GM21528 (cell line): ENCODE measurements at regions not wholly inside any gene's neighbourhood (a gene's known extent, or its start where the extent isn't known, plus 50 kb on each side); places are given as distances from the start of the nearest gene placed in this dataset.
A peak's percentile ranks its signal among the peaks of the same experiment; 100 is the strongest.
"Not testable (repeated sequence)": the region's sequence is repeated elsewhere in the genome, so short reads cannot be mapped to it uniquely, and the experiment has no call there.

Experiments used
- ATAC-seq: cut with Tn5 transposase; IDR thresholded peaks from one replicate; pipeline ENCODE4 v1.9.1; 2021; ENCODE audit warnings: mild to moderate bottlenecking, moderate library complexity; ENCODE audit not compliant: unreplicated experiment, low FRiP score

DNA sequence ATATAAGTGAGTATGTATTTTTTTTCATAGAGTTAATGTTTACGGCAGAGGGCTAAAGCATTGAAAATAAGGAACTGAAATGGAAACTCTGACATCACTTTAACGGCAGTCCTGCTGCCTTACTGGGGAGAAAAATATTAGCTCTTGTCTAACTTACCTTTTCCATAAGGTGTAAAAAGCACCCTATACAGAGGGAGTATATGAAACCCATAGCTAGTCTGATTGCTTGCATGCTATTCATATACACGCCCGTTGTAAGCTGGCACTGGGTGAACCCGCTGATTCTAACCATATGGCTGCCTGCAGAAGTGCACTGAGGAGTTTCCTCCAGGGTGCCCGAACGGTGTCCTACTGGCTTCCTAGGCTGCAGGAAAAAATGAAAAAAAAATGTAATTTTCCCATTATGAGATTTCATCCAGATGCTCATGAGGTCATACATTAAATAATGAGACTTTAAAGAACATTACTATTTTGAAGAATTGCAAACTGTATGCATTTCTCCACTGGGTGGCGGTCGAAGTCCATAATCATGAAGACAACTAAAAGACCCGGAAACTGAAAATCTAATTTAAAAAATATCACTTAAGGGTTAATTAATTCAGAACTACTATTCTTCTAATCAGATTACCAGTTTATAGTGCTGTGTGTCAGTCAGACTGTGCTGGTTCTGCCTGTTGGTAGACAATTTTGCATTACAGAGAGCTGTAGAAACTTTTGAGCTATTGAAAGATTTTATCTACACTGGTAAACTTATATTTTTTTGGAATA, 144.7 kb downstream of the ALX1 start:
- peak; percentile 93 for ATAC-seq

GRCh38 chr12:85425349-85425612, 145.3 kb downstream of the ALX1 start:
- ATAC-seq: no peak

GRCh38 chr12:85425926-85426325, 145.9 kb downstream of the ALX1 start:
- no peak for ATAC-seq

DNA sequence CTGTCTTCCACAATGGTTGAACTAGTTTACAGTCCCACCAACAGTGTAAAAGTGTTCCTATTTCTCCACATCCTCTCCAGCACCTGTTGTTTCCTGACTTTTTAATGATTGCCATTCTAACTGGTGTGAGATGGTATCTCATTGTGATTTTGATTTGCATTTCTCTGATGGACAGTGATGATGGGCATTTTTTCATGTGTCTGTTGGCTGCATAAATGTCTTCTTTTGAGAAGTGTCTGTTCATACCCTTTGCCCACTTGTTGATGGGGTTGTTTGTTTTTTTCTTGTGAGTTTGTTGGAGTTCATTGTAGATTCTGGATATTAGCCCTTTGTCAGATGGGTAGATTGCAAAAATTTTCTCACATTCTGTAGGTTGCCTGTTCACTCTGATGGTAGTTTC, 153.1 kb downstream of the ALX1 start:
- not testable (repeated sequence) for ATAC-seq

GRCh38 chr12:85440271-85440670, 160.3 kb downstream of the ALX1 start:
- ATAC-seq: no peak

GRCh38 chr12:85441025-85441424, 161.0 kb downstream of the ALX1 start:
- no peak for ATAC-seq

- ATAC-seq: no peak
Measured at GRCh38 chr12:85441741-85442140, 161.7 kb downstream of the ALX1 start.

GRCh38 chr12:85445060-85445938, 165.3 kb downstream of the ALX1 start:
- no peak for ATAC-seq

- ATAC-seq: no peak
Measured at GRCh38 chr12:85448031-85448430, 168.0 kb downstream of the ALX1 start.

DNA sequence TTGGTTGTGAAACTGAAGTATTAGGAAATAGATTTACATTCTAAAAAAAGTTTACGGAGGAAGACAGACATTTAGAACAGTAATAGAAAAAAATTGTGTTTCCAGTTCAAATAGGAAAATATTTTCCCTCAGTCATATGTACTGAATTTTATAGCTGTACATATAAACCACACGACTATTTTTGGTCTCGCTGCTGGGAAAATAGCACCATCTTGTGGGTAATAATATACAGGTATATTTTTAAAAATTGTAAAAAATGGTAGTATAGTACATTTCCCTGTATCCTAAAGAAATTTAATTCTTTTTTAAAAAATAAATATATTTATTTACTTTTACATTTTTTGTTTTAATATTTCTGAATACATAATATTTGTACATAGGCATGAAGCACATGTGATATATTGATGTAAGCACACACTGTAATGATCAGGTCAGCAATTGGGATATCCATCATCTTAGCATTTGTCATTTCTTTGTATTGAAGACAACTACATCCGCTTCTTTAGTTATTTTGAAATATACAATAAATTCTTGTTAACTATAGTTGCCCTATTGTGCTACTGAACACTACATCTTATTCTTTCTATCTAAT, 168.6 kb downstream of the ALX1 start:
- ATAC-seq: no peak

GRCh38 chr12:85457016-85457415, 177.0 kb downstream of the ALX1 start:
- ATAC-seq: no peak

DNA sequence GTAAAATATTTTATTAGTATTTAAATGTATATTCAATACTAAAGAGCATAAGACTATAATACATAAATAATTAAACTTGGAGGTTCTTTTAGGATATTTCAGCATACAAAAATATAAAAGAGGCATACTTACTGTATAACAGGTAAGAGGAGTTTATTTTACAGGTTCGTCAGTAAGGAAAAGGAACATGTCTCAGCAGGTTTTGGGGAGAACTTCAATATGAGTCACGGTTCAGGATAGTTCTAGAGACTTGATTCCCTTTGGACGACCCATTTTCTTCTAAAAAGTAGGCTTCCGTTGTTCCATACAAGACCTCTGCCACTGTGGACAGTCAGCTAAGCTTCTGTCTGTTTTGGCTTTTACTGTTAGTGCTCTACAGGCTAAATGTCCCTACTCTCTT, 181.1 kb downstream of the ALX1 start:
- ATAC-seq: no peak

DNA sequence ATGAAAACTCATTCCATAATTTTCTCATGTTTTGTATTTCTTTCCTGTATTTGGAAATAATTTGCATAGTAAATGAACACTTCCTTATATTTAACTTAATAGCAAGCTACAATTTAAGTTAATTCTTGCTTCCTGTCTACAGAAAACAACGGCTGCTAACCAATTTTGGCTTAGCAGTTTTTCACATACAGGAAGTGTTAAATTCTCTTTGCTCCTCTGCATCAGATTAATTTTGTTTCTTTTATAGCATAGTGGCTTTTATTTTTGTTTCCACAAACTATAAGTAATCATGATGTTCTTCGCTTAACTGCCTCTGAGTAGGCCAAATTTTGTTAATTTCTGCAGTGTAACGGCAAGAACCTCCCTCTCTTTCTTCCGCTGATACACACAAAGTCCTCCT, 182.9 kb downstream of the ALX1 start:
- ATAC-seq: no peak

- no peak for ATAC-seq
Measured at GRCh38 chr12:85466890-85467289, 186.9 kb downstream of the ALX1 start.

- peak; percentile 97 for ATAC-seq
Measured at GRCh38 chr12:85468356-85469157, 188.5 kb downstream of the ALX1 start.

GRCh38 chr12:85469158-85470086, 189.4 kb downstream of the ALX1 start:
- ATAC-seq: not testable (repeated sequence)

DNA sequence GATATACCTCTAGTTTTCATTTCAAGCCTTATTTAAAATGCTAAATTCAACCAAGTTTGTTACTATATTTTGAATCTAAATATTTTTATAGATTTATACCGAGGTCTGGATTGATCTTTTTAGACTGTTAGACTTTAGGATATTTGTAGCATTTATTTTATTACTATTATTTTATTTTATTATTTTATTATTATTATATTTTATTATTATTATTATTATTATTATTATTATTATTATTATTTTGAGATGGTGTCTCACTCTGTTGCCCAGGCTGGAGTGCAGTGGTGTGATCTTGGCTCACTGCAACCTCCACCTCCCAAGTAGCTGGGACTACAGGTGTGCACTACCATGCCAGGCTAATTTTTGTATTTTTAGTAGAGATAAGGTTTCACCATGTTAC, 195.3 kb downstream of the ALX1 start:
- not testable (repeated sequence) for ATAC-seq

DNA sequence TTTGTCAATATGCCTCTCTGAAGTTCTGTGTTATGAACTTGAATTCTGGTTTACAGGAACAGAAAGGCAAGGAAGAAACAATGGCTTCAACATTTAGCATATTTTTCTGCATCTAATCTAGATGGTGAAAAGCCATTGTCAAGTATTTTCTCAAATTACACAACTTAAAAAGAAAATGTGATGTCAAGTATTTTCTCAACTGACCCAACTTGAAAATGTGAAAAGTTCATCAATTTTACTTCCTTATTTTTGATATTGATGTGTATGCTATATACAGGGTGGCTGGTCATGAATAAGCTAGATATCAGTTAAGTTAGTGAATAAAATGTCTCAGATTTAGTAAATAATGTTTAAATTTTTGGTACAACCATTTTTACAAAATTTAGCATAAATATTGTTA, 196.7 kb downstream of the ALX1 start:
- ATAC-seq: no peak

DNA sequence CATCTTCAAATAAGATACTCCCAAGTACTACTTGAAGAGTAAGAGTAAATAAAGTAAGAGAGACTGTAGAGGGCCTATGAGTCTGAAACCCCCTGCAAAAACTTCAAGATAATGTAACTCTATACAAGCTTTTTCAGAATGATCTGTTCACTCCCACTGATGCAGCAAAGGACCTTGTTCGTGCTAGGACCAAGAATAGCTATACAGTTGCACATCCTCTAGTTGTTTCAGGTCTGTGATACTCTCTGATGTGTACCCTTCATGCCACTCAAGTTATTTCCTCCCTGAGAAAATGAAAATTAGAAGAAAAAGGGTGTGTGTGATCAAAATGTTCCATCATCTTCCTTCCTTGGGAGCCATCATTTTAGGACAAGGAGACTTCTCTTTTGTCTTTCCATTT, 204.4 kb downstream of the ALX1 start:
- ATAC-seq: peak; percentile 93

DNA sequence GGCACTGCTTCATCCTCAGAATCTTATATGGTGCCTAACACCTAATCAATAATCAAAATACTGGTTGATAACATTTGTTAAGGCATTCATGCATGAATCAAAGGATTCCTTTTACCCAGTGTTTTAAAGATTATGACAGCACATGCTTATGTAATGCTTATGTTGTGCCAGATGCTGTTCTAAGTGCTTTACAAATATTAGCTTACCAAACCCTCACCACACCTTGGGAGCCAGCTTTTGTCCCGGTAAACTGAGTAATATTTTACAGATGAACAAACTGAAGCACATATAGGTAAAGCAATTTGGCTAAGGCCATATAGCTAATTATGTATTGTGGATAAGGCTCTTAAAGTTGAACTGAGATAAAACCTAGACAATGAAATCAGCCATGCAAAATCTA, 209.2 kb downstream of the ALX1 start:
- ATAC-seq: no peak
